Loucy (cell line): ENCODE measurements at regions not wholly inside any gene's neighbourhood (a gene's known extent, or its start where the extent isn't known, plus 50 kb on each side); places are given as distances from the start of the nearest gene placed in this dataset.

Experiments
- CTCF ChIP-seq: fragments of 200-600 bp; sonication (generic); conservative IDR thresholded peaks from 2 replicates; pipeline ENCODE4 v1.5.1; 2014; ENCODE audit warnings: mild to moderate bottlenecking, antibody characterized with exemption, low read length
- EZH2phosphoT487 ChIP-seq: fragments of 200-600 bp; IDR thresholded peaks from 2 replicates; pipeline ENCODE4 v1.6.1; 2018; ENCODE audit warnings: antibody characterized with exemption, mild to moderate bottlenecking, moderate library complexity, borderline replicate concordance

GRCh38 chr13:68676513-68677115 is 1431.0 kb upstream of the ATXN8OS start:
- TF ChIP-seq CTCF (no peak), EZH2phosphoT487 (no peak)
